Right lobe of liver (tissue), 6 donors: ENCODE measurements at regions not wholly inside any gene's neighbourhood (a gene's known extent, or its start where the extent isn't known, plus 50 kb on each side); places are given as distances from the start of the nearest gene placed in this dataset.
A peak's percentile ranks its signal among the peaks of the same experiment; 100 is the strongest.

Experiments used
- ATAC-seq, 4 donors: fragments of 200-7000 bp; cut with Tn5 transposase; one replicate each; pipeline ENCODE4 v1.9.1; 2020; ENCODE audit warnings: mild to moderate bottlenecking in 4 of 4, moderate library complexity in 4 of 4
- DNase-seq, 3 donors: peaks; one replicate each; pipeline ENCODE4 v3.0.0-alpha.2; 2020
- H3K27ac ChIP-seq, 3 donors: fragments of 200-600 bp; one replicate each; pipeline ENCODE4 v1.8.0; 2022
- H3K27me3 ChIP-seq, 2 donors: fragments of 200-600 bp; one replicate each; pipeline ENCODE4 v1.8.0; 2022
- H3K36me3 ChIP-seq, 4 donors: fragments of 200-600 bp; sonication (generic) in 1 of 4; one replicate each; pipeline versions ENCODE4 v1.5.1 to v1.8.0; 2017 to 2022; ENCODE audit warnings: control low read depth in 1 of 4
- H3K4me1 ChIP-seq, 4 donors: fragments of 200-600 bp; sonication (generic) in 1 of 4; one replicate each; pipeline versions ENCODE4 v1.5.1 to v1.8.0; 2017 to 2022; ENCODE audit warnings: control low read depth in 1 of 4
- H3K4me3 ChIP-seq, 3 donors: fragments of 200-600 bp; one replicate each; pipeline ENCODE4 v1.8.0; 2022
- H3K9me3 ChIP-seq, 4 donors: fragments of 200-600 bp; sonication (generic) in 1 of 4; one replicate each; pipeline versions ENCODE4 v1.5.1 to v1.8.0; 2017 to 2022; ENCODE audit warnings: control low read depth in 1 of 4
- POLR2A ChIP-seq: fragments of 450-650 bp; IDR thresholded peaks from one replicate; pipeline ENCODE4 v1.6.1; 2017; ENCODE audit warnings: antibody characterized with exemption, mild to moderate bottlenecking
- WGBS: methylation state at CpG from one replicate; pipeline ENCODE4 v1.1.6; 2018; ENCODE audit warnings: low coverage, low lambda C conversion rate; ENCODE audit not compliant: insufficient coverage; ENCODE audit errors: missing lambda C conversion rate; 5-methylcytosine and 5-hydroxymethylcytosine counted together
- intact Hi-C, 2 donors: fragments of 100-400 bp; cut with DNase I; formaldehyde crosslinking; loops; one replicate each; pipeline versions ENCODE4 v1.11.2 to v1.14.1; 2022
- TF ChIP-seq, protein P1 (sequence below), 4 donors: fragments of 200-600 bp in 3 of 4; fragments of 450-650 bp in 1 of 4; IDR thresholded peaks; one replicate each; pipeline versions ENCODE4 v1.5.1 to v1.8.0; 2016 to 2022; ENCODE audit warnings: antibody characterized with exemption in 4 of 4, mild to moderate bottlenecking in 2 of 4
- donor health status: DM: no; HTN: yes; CAD: no.
- donor health status: DM: no; HTN: no; CAD: no.
- donor health status: DM: no; HTN: no; CAD: no.
- donor health status: DM: no; HTN: yes; CAD: no.
- donor health status: DM: no; HTN: yes; CAD: no.

DNA sequence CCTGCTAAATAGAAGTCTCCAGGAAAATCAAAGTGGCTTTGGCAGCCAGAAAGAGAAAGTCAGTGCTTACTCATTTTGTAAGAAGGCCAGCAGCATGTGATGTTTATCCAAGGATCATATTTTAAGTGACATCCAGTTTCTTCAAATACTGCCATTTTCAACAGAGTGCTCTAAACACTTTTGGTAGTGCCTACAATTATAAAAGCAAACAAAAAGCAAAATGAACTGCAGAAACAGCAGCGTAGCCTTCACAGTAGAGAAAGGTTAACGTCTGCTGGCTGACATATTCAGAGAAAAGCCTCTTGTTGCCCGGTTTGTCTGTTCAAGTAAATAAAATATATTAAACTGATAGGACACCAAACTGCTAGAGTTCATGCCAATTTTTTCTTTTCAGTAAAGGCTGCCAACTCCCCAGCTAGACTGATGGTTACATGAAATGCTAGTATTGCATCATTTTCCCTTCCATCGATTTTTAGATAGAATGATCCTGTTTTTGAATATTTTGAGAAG, 705.7 kb upstream of the SLC35B3 start:
- peaks cover 0 to 28% (median 6%) of the 10 kb centered on the region in 4 donors for H3K4me1 ChIP-seq
- H3K9me3 ChIP-seq: no peaks in the 10 kb centered on the region
- H3K27me3 ChIP-seq: no peaks in the 10 kb centered on the region
- H3K4me3 ChIP-seq: peak overlapping the region in 2 of 3 donors; percentile 24 to 40
- peak; percentile 60 to 81 (median 72) for ATAC-seq
- 26% methylated on average over 4 of the region's 4 CpGs for WGBS
- H3K36me3 ChIP-seq: no peaks in the 10 kb centered on the region
- intact Hi-C loops: no loop called here
- TF ChIP-seq, protein P1, sequence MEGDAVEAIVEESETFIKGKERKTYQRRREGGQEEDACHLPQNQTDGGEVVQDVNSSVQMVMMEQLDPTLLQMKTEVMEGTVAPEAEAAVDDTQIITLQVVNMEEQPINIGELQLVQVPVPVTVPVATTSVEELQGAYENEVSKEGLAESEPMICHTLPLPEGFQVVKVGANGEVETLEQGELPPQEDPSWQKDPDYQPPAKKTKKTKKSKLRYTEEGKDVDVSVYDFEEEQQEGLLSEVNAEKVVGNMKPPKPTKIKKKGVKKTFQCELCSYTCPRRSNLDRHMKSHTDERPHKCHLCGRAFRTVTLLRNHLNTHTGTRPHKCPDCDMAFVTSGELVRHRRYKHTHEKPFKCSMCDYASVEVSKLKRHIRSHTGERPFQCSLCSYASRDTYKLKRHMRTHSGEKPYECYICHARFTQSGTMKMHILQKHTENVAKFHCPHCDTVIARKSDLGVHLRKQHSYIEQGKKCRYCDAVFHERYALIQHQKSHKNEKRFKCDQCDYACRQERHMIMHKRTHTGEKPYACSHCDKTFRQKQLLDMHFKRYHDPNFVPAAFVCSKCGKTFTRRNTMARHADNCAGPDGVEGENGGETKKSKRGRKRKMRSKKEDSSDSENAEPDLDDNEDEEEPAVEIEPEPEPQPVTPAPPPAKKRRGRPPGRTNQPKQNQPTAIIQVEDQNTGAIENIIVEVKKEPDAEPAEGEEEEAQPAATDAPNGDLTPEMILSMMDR (IDR thresholded peaks at IDR 0.05): no peak
- H3K27ac ChIP-seq: peak overlapping the region; percentile 25 to 83 (median 79)
- DNase-seq: peak in 1 of 3 donors; percentile 47

- no peaks in the 10 kb centered on the region for H3K9me3 ChIP-seq
- intact Hi-C loops: no loop called here
- peak overlapping the region in 2 of 3 donors; percentile 24 to 40 for H3K4me3 ChIP-seq
- no peaks in the 10 kb centered on the region for H3K27me3 ChIP-seq
- WGBS: 10% methylated on average over 7 of the region's 8 CpGs
- TF ChIP-seq, protein P1 (IDR thresholded peaks at IDR 0.05): no peak
- TF ChIP-seq POLR2A: no peak
- H3K27ac ChIP-seq: peak overlapping the region in 2 of 3 donors; percentile 79 to 83
- H3K4me1 ChIP-seq: peaks cover 0 to 32% (median 6%) of the 10 kb centered on the region in 4 donors
- DNase-seq (peak; percentile 72 to 91 (median 87)), ATAC-seq (peak; percentile 90 to 94 (median 92))
- no peaks in the 10 kb centered on the region for H3K36me3 ChIP-seq
These were observed 704.8 kb upstream of the SLC35B3 start for GRCh38 chr6:9140172-9140571.

DNA sequence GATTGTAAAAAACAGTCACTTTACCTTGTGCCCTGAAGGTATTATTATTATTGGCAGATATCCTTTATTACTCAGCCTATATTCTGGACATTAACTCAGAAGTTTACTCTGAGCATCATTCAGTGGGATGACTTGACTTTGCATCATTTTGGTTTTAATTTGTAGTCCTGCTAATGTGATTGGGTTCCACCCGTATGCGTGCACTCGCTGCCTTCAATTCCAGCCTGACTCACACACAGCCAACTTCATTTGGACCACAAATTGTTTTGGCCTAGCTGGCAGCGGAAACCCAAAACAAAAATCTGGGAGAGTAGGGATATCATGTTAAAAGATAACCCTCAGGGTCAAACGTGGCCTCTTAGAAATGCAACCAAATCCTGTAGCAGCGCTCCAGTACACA, 704.4 kb upstream of the SLC35B3 start:
- DNase-seq (peak in 1 of 3 donors; percentile 49), ATAC-seq (peak; percentile 37 to 40 (median 38))
- TF ChIP-seq, protein P1 (IDR thresholded peaks at IDR 0.05): no peak
- no peak for TF ChIP-seq POLR2A
- intact Hi-C loops: no loop called here
- no peaks in the 10 kb centered on the region for H3K36me3 ChIP-seq
- H3K4me1 ChIP-seq: peaks cover 0 to 32% (median 6%) of the 10 kb centered on the region in 4 donors
- peak overlapping the region in 2 of 3 donors; percentile 24 to 40 for H3K4me3 ChIP-seq
- H3K27ac ChIP-seq: peak overlapping the region in 2 of 3 donors; percentile 79 to 83
- H3K9me3 ChIP-seq: no peaks in the 10 kb centered on the region
- no peaks in the 10 kb centered on the region for H3K27me3 ChIP-seq
- WGBS: 27% methylated on average over 6 of the region's 6 CpGs

DNA sequence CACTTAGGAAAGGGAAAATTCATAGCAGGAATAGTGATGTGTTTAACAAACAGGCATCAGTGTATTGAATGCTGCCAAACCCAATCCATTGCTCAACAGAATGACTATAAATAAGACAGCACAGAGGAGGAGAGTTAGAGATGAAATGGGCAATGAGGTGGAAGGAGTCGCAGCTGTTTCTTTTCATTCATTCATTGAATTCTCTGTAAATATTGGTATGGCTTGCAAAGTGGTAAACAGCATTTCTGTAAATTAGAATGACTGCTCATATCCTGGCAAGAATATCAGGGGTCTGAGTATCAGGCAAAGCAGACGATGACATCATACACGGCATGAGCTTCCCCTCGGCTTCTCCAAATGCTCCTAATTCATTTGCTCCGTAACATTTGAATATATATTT, 703.6 kb upstream of the SLC35B3 start:
- H3K4me3 ChIP-seq: no peak overlapping the region
- WGBS: 67% methylated on average over 5 of the region's 5 CpGs
- no peaks in the 10 kb centered on the region for H3K9me3 ChIP-seq
- H3K4me1 ChIP-seq: peaks cover 0 to 32% (median 6%) of the 10 kb centered on the region in 4 donors
- no peak overlapping the region for H3K27ac ChIP-seq
- DNase-seq: no peak
- H3K27me3 ChIP-seq: no peaks in the 10 kb centered on the region
- TF ChIP-seq, protein P1 (IDR thresholded peaks at IDR 0.05): no peak
- no peak for TF ChIP-seq POLR2A
- H3K36me3 ChIP-seq: no peaks in the 10 kb centered on the region
- intact Hi-C loops: no loop called here
- no peak for ATAC-seq
